ENCODE measurements at regions not wholly inside any gene's neighbourhood (a gene's known extent, or its start where the extent isn't known, plus 50 kb on each side); places are given as distances from the start of the nearest gene placed in this dataset.

DNA sequence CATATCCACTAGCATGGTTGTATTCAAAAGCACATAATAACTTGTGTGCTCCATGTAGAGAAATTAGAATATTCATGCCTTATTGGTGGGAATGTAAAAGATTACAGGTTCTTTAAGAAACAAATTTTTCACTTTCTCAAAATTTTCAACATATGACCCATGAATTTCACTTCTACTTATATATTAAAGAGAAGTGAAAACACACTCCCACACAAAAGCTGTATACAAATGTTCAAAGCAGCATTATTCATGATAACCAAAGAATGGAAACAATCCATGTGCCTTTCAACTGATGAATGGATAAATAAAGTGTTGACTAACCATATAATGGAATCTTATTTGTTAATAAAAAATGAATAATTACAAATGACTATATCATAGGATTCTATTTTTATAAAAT, 694.5 kb upstream of the PCDH15 start:
- H3K9me2 ChIP-seq (replicated peaks; ENCODE audit: insufficient read depth, low read length) = no peaks in the 10 kb centered on the region
- no peaks in the 10 kb centered on the region for H3F3A ChIP-seq (ENCODE audit: insufficient read depth, low read length)
- H3K27me3 ChIP-seq (replicated peaks; ENCODE audit: insufficient read depth, low read length) = no peaks in the 10 kb centered on the region
- no peak for DNase-seq
- H3K79me2 ChIP-seq (ENCODE audit: low read length) = no peaks in the 10 kb centered on the region
- no peak overlapping the region for H3K9ac ChIP-seq (ENCODE audit: low read length)
- H3K27ac ChIP-seq (ENCODE audit: low read length) = no peak overlapping the region
- no peak overlapping the region for H3K4me3 ChIP-seq (ENCODE audit: low read length)
- H3K4me2 ChIP-seq (ENCODE audit: low read depth, low read length) = no peak overlapping the region
- H3K4me1 ChIP-seq (ENCODE audit: low read length) = no peaks in the 10 kb centered on the region
- H2AFZ ChIP-seq (ENCODE audit: low read length) = no peak overlapping the region
- no peak for TF ChIP-seq EZH2 (optimal IDR thresholded peaks at IDR 0.05; ENCODE audit: low read depth, low read length)
- TF ChIP-seq, protein P1, sequence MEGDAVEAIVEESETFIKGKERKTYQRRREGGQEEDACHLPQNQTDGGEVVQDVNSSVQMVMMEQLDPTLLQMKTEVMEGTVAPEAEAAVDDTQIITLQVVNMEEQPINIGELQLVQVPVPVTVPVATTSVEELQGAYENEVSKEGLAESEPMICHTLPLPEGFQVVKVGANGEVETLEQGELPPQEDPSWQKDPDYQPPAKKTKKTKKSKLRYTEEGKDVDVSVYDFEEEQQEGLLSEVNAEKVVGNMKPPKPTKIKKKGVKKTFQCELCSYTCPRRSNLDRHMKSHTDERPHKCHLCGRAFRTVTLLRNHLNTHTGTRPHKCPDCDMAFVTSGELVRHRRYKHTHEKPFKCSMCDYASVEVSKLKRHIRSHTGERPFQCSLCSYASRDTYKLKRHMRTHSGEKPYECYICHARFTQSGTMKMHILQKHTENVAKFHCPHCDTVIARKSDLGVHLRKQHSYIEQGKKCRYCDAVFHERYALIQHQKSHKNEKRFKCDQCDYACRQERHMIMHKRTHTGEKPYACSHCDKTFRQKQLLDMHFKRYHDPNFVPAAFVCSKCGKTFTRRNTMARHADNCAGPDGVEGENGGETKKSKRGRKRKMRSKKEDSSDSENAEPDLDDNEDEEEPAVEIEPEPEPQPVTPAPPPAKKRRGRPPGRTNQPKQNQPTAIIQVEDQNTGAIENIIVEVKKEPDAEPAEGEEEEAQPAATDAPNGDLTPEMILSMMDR (IDR thresholded peaks at IDR 0.05; ENCODE audit: low read length) = no peak
- TF ChIP-seq EZH2phosphoT487 (IDR thresholded peaks at IDR 0.05; ENCODE audit: low read length) = no peak
- H3K9me3 ChIP-seq (replicated peaks; ENCODE audit: insufficient read depth, low read length) = no peaks in the 10 kb centered on the region
- no peaks in the 10 kb centered on the region for H3K36me3 ChIP-seq (replicated peaks; ENCODE audit: insufficient read depth, low read length)
- no peaks in the 10 kb centered on the region for H4K20me1 ChIP-seq (ENCODE audit: insufficient read depth, low read length)

DNA sequence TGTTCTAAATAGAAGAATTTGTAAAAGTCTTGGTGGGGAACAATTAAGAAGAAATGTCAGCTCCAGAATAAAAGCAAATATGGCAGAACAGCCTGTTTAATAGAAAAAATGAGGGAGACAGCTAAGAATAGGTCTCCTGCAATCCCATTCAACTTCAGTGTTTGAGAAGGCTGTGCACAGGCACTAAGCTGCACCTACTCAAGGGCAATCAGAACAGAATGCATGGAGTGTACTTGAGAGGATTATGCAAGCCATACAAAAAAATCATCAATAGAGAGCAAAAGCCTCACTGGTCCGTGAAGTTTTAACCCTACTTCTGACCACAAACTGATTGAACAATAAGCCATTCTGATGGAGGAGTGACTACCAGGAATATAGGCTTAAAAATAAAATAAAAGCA, 690.7 kb upstream of the PCDH15 start:
- Histone ChIP-seq H4K20me1 (ENCODE audit: insufficient read depth, low read length) (no peaks in the 10 kb centered on the region), H3K4me3 (ENCODE audit: low read length) (no peak overlapping the region), H3K36me3 (replicated peaks; ENCODE audit: insufficient read depth, low read length) (no peaks in the 10 kb centered on the region), H3K9me2 (replicated peaks; ENCODE audit: insufficient read depth, low read length) (no peaks in the 10 kb centered on the region), H3K79me2 (ENCODE audit: low read length) (no peaks in the 10 kb centered on the region), H3F3A (ENCODE audit: insufficient read depth, low read length) (no peaks in the 10 kb centered on the region), H2AFZ (ENCODE audit: low read length) (no peak overlapping the region), H3K27ac (ENCODE audit: low read length) (no peak overlapping the region), H3K4me1 (ENCODE audit: low read length) (no peaks in the 10 kb centered on the region), H3K27me3 (replicated peaks; ENCODE audit: insufficient read depth, low read length) (no peaks in the 10 kb centered on the region), H3K9me3 (replicated peaks; ENCODE audit: insufficient read depth, low read length) (no peaks in the 10 kb centered on the region), H3K9ac (ENCODE audit: low read length) (no peak overlapping the region), H3K4me2 (ENCODE audit: low read depth, low read length) (no peak overlapping the region)
- no peak for TF ChIP-seq EZH2phosphoT487 (IDR thresholded peaks at IDR 0.05; ENCODE audit: low read length)
- TF ChIP-seq, protein P1 (IDR thresholded peaks at IDR 0.05; ENCODE audit: low read length) = no peak
- no peak for TF ChIP-seq EZH2 (optimal IDR thresholded peaks at IDR 0.05; ENCODE audit: low read depth, low read length)
- DNase-seq = no peak

DNA sequence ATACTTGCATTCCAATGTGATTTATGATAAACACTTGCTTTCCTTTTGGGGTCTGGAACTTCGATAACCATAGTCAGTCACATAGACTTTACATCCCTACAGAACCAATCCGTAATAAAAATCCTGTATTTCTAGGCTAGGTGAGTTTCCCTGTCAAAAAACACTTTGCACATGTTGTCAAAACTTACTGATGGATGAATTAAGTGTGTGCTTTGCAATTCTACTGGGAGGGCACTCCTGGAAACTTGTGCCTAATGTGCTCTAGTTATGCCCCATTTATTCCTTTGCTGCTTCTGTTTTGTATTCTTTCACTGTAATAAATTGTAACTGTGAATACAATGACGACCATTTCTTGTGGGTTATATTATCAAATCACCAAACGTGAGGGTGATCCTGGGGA, 684.8 kb upstream of the PCDH15 start:
- Histone ChIP-seq H3K4me1 (ENCODE audit: low read length) (no peaks in the 10 kb centered on the region), H3K36me3 (replicated peaks; ENCODE audit: insufficient read depth, low read length) (no peaks in the 10 kb centered on the region), H3K9ac (ENCODE audit: low read length) (no peak overlapping the region), H2AFZ (ENCODE audit: low read length) (no peak overlapping the region), H3K4me3 (ENCODE audit: low read length) (no peak overlapping the region), H4K20me1 (ENCODE audit: insufficient read depth, low read length) (no peaks in the 10 kb centered on the region), H3K27ac (ENCODE audit: low read length) (no peak overlapping the region), H3K9me3 (replicated peaks; ENCODE audit: insufficient read depth, low read length) (no peaks in the 10 kb centered on the region), H3K27me3 (replicated peaks; ENCODE audit: insufficient read depth, low read length) (no peaks in the 10 kb centered on the region), H3F3A (ENCODE audit: insufficient read depth, low read length) (no peaks in the 10 kb centered on the region), H3K79me2 (ENCODE audit: low read length) (no peaks in the 10 kb centered on the region), H3K9me2 (replicated peaks; ENCODE audit: insufficient read depth, low read length) (no peaks in the 10 kb centered on the region), H3K4me2 (ENCODE audit: low read depth, low read length) (no peak overlapping the region)
- TF ChIP-seq EZH2phosphoT487 (IDR thresholded peaks at IDR 0.05; ENCODE audit: low read length) (no peak), EZH2 (optimal IDR thresholded peaks at IDR 0.05; ENCODE audit: low read depth, low read length) (no peak)
- TF ChIP-seq, protein P1 (IDR thresholded peaks at IDR 0.05; ENCODE audit: low read length) = no peak
- no peak for DNase-seq
